Breast epithelium (tissue), 4 donors: ENCODE measurements at regions not wholly inside any gene's neighbourhood (a gene's known extent, or its start where the extent isn't known, plus 50 kb on each side); places are given as distances from the start of the nearest gene placed in this dataset.
A peak's percentile ranks its signal among the peaks of the same experiment; 100 is the strongest.

ENCODE experiments used
- DNase-seq, 2 donors: peaks; one replicate each; pipeline ENCODE4 v3.0.0-alpha.2; 2019; ENCODE audit warnings: low spot score in 2 of 2
- H3K27ac ChIP-seq, 2 donors: fragments of 200-600 bp; sonication (generic) in 1 of 2; one replicate each; pipeline ENCODE4 v1.5.1; 2016 to 2019; ENCODE audit warnings: mild to moderate bottlenecking in 1 of 2
- H3K27me3 ChIP-seq, 2 donors: fragments of 200-600 bp; sonication (generic) in 1 of 2; one replicate each; pipeline versions ENCODE4 v1.5.1 to v1.6.0; 2017 to 2019; ENCODE audit warnings: control low read depth in 1 of 2, mild to moderate bottlenecking in 1 of 2
- H3K36me3 ChIP-seq: fragments of 200-600 bp; one replicate; pipeline ENCODE4 v1.5.1; 2019
- H3K4me1 ChIP-seq, 2 donors: fragments of 200-600 bp; sonication (generic); one replicate each; pipeline ENCODE4 v1.5.1; 2016 to 2019; ENCODE audit warnings: control low read depth in 1 of 2
- H3K4me3 ChIP-seq, 3 donors: fragments of 200-600 bp; sonication (generic); 1 replicate in 2 of 3; 2 replicates in 1 of 3; pipeline ENCODE4 v1.5.1; 2016 to 2019; ENCODE audit warnings: mild to moderate bottlenecking in 3 of 3, moderate library complexity in 2 of 3
- H3K9me3 ChIP-seq, 2 donors: fragments of 200-600 bp; sonication (generic) in 1 of 2; one replicate each; pipeline ENCODE4 v1.5.1; 2016 to 2019; ENCODE audit warnings: control low read depth in 1 of 2
- POLR2A ChIP-seq: fragments of 450-650 bp; IDR thresholded peaks from one replicate; pipeline ENCODE4 v1.6.1; 2016; ENCODE audit warnings: antibody characterized with exemption, mild to moderate bottlenecking, moderate library complexity
- POLR2AphosphoS5 ChIP-seq, 3 donors: sonication (generic); formaldehyde crosslinking; IDR thresholded peaks; one replicate each; pipeline ENCODE4 v1.6.1; 2017; ENCODE audit warnings: antibody characterized with exemption in 3 of 3
- intact Hi-C: fragments of 100-400 bp; cut with DNase I; formaldehyde crosslinking; loops from one replicate; pipeline ENCODE4 v1.15.1; 2023; ENCODE audit warnings: low total_unique reads
- TF ChIP-seq, protein P1 (sequence below), 3 donors: fragments of 450-650 bp; IDR thresholded peaks; one replicate each; pipeline ENCODE4 v1.5.1; 2016 to 2017; ENCODE audit warnings: antibody characterized with exemption in 3 of 3, mild to moderate bottlenecking in 3 of 3, moderate library complexity in 3 of 3

DNA sequence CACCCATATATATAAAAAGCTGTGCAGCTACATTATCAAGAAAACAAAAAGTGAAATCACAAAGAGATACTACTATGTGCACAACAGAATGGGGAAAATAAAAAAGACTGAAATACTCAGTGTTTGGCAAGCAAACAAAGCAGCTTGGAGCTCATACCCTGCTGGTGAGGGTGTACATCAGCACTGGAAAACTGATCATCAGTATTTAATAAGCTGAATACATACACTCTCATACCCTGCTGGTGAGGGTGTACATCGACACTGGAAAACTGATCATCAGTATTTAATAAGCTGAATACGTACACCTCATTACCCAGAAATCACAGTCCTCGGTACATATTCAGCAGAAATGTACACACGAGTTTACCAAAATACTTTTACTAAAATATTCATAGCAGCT is 220.8 kb downstream of the SPP2 start:
- TF ChIP-seq, protein P1, sequence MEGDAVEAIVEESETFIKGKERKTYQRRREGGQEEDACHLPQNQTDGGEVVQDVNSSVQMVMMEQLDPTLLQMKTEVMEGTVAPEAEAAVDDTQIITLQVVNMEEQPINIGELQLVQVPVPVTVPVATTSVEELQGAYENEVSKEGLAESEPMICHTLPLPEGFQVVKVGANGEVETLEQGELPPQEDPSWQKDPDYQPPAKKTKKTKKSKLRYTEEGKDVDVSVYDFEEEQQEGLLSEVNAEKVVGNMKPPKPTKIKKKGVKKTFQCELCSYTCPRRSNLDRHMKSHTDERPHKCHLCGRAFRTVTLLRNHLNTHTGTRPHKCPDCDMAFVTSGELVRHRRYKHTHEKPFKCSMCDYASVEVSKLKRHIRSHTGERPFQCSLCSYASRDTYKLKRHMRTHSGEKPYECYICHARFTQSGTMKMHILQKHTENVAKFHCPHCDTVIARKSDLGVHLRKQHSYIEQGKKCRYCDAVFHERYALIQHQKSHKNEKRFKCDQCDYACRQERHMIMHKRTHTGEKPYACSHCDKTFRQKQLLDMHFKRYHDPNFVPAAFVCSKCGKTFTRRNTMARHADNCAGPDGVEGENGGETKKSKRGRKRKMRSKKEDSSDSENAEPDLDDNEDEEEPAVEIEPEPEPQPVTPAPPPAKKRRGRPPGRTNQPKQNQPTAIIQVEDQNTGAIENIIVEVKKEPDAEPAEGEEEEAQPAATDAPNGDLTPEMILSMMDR (IDR thresholded peaks at IDR 0.05) = no peak
- no peak for TF ChIP-seq POLR2A
- no peak for TF ChIP-seq POLR2AphosphoS5 (IDR thresholded peaks at IDR 0.05)

DNA sequence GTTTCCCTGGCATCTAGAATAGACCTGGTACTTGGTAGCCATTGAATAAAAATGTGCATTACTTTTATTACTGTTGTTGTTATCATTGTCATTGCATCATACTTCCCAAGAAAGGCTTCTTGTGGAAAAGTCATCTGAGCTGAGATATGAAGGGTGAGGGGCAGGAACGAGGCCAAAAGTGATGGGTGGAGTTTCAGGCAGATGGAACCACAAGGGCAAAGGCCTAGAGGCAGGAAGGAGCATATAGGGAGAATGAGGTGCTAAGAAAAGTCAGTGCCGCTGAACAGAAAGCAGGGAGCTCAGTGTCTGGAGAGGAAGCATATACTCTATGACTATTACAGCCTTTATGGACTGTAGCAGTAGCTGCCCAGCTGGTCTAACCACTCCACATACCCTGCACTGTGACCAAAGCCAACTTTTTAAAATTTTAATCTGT is 219.3 kb downstream of the SPP2 start:
- TF ChIP-seq, protein P1 (IDR thresholded peaks at IDR 0.05) = no peak
- TF ChIP-seq POLR2AphosphoS5 (IDR thresholded peaks at IDR 0.05) = no peak
- TF ChIP-seq POLR2A = no peak
- no peaks in the 10 kb centered on the region for H3K9me3 ChIP-seq
- DNase-seq = no peak
- no peak overlapping the region for H3K4me3 ChIP-seq
- peak overlapping the region; percentile 26 to 32 for H3K27ac ChIP-seq
- H3K36me3 ChIP-seq = no peaks in the 10 kb centered on the region
- H3K4me1 ChIP-seq = no peaks in the 10 kb centered on the region
- no peaks in the 10 kb centered on the region for H3K27me3 ChIP-seq
- intact Hi-C loops = no loop called here

More for the DNA sequence above, 220.8 kb downstream of the SPP2 start:
- H3K4me3 ChIP-seq = no peak overlapping the region
- H3K27me3 ChIP-seq = no peaks in the 10 kb centered on the region
- DNase-seq = no peak
- H3K4me1 ChIP-seq = no peaks in the 10 kb centered on the region
- H3K9me3 ChIP-seq = no peaks in the 10 kb centered on the region
- intact Hi-C loops = no loop called here
- no peak overlapping the region for H3K27ac ChIP-seq
- H3K36me3 ChIP-seq = no peaks in the 10 kb centered on the region

DNA sequence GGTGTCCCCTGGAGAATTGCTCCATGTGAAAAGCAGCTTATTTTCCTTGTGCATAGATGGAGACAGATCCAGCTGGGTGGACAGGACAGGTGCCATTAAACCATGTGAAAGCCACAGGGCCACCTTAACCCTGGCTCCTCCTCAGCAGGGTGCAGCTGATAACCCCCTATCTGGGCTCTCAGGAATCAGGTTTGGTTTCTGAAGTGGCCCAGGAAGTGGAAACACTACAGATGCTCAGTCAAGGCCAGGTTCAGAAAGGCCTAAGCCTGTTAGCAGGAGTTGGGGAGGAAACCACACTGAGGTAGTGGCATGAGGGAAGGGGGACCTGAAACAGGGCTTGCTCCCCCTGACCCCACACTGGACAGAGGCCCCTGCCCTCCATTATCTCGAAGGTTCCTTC is 217.0 kb downstream of the SPP2 start:
- no peaks in the 10 kb centered on the region for H3K9me3 ChIP-seq
- no peak overlapping the region for H3K27ac ChIP-seq
- TF ChIP-seq, protein P1 (IDR thresholded peaks at IDR 0.05) = no peak
- no peak for TF ChIP-seq POLR2AphosphoS5 (IDR thresholded peaks at IDR 0.05)
- TF ChIP-seq POLR2A = no peak
- no peaks in the 10 kb centered on the region for H3K27me3 ChIP-seq
- intact Hi-C loops = no loop called here
- H3K4me3 ChIP-seq = no peak overlapping the region
- H3K4me1 ChIP-seq = no peaks in the 10 kb centered on the region
- DNase-seq = no peak
- H3K36me3 ChIP-seq = no peaks in the 10 kb centered on the region

DNA sequence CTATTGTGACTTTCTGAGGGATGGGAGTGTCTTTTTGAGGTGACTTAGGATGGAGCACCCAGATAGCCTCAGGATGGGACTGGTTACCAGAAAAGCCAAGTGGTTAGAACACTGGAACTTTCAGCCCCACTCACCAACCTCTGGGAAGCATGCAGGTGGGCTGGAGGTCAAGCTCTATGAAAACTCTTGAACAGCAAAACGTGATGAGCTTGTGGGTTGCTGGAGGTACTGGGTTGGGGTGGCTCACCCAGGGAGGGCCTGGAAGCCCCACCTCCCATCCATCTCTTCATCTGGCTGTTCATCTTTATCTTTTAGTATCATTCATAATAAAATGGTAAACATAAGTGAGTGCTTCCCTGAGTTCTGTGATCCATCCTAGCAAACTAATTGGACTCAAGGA is 216.4 kb downstream of the SPP2 start:
- Histone ChIP-seq H3K4me3 (no peak overlapping the region), H3K4me1 (no peaks in the 10 kb centered on the region), H3K36me3 (no peaks in the 10 kb centered on the region), H3K27ac (no peak overlapping the region), H3K27me3 (no peaks in the 10 kb centered on the region), H3K9me3 (no peaks in the 10 kb centered on the region)
- intact Hi-C loops = no loop called here
- no peak for DNase-seq
- TF ChIP-seq POLR2A (no peak), POLR2AphosphoS5 (IDR thresholded peaks at IDR 0.05) (no peak)
- TF ChIP-seq, protein P1 (IDR thresholded peaks at IDR 0.05) = no peak

DNA sequence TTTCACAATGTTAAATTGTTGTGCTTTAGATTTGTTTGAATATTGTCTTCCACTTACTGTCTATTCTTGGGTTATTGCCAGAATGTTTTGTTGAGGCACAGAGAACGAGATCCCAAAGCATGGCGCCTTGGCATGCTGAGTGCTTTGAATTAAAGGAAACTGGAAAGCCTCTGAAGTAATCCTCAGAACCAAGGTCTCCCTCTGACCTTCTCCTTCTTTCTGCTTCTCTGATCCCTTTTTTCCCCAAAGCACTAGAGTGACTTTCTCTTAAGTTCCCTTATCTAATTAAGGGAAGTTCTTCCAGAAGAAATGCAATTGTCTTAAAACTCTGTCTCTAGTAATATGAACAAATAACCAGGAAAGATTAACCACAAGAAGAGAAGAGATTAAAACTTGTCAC is 214.7 kb downstream of the SPP2 start:
- DNase-seq = no peak
- H3K4me3 ChIP-seq = no peak overlapping the region
- no peaks in the 10 kb centered on the region for H3K27me3 ChIP-seq
- intact Hi-C loops = no loop called here
- no peaks in the 10 kb centered on the region for H3K36me3 ChIP-seq
- TF ChIP-seq POLR2A (no peak), POLR2AphosphoS5 (IDR thresholded peaks at IDR 0.05) (no peak)
- TF ChIP-seq, protein P1 (IDR thresholded peaks at IDR 0.05) = no peak
- no peaks in the 10 kb centered on the region for H3K4me1 ChIP-seq
- no peaks in the 10 kb centered on the region for H3K9me3 ChIP-seq
- no peak overlapping the region for H3K27ac ChIP-seq
